Cardiac muscle cell (in vitro differentiated cells and primary cell): ENCODE measurements at regions not wholly inside any gene's neighbourhood (a gene's known extent, or its start where the extent isn't known, plus 50 kb on each side); places are given as distances from the start of the nearest gene placed in this dataset.

ENCODE experiments used
- DNase-seq, 2 donors: peaks; one replicate each; pipeline versions ENCODE4 v3.0.0 to v3.0.0-alpha.2; 2010 to 2017; ENCODE audit warnings: low read depth in 1 of 2, low spot score in 1 of 2
- H3K27ac ChIP-seq: fragments of 200-600 bp; sonication (generic); 2 replicates; pipeline ENCODE4 v1.5.1; 2016
- H3K27me3 ChIP-seq: fragments of 200-600 bp; sonication (generic); 2 replicates; pipeline ENCODE4 v1.6.0; 2016; ENCODE audit warnings: control low read depth
- H3K36me3 ChIP-seq: fragments of 200-600 bp; sonication (generic); 2 replicates; pipeline ENCODE4 v1.5.1; 2016; ENCODE audit warnings: control low read depth
- H3K4me1 ChIP-seq: fragments of 200-600 bp; sonication (generic); 2 replicates; pipeline ENCODE4 v1.8.1; 2017; ENCODE audit warnings: low read depth, mild to moderate bottlenecking, mixed run types
- H3K4me3 ChIP-seq: fragments of 200-600 bp; sonication (generic); 2 replicates; pipeline ENCODE4 v1.5.1; 2016; ENCODE audit warnings: mild to moderate bottlenecking
- H3K9me3 ChIP-seq: fragments of 200-600 bp; sonication (generic); 2 replicates; pipeline ENCODE4 v1.5.1; 2017; ENCODE audit warnings: low read depth, mild to moderate bottlenecking, control low read depth
- CTCF ChIP-seq: IDR thresholded peaks from 2 replicates; pipeline ENCODE4 v1.5.1; 2012; ENCODE audit warnings: low read depth, mild to moderate bottlenecking, low read length

GRCh38 chr11:25317216-25317615 lies 820.4 kb downstream of the LUZP2 start:
- H3K27ac ChIP-seq: no peak overlapping the region
- no peaks in the 10 kb centered on the region for H3K36me3 ChIP-seq
- H3K27me3 ChIP-seq: no peaks in the 10 kb centered on the region
- no peaks in the 10 kb centered on the region for H3K9me3 ChIP-seq
- no peaks in the 10 kb centered on the region for H3K4me1 ChIP-seq
- DNase-seq: no peak
- H3K4me3 ChIP-seq: no peak overlapping the region
- TF ChIP-seq CTCF: no peak

GRCh38 chr11:25319127-25319526 lies 822.3 kb downstream of the LUZP2 start:
- Histone ChIP-seq H3K4me1 (no peaks in the 10 kb centered on the region), H3K27ac (no peak overlapping the region), H3K27me3 (no peaks in the 10 kb centered on the region), H3K36me3 (no peaks in the 10 kb centered on the region), H3K9me3 (no peaks in the 10 kb centered on the region), H3K4me3 (no peak overlapping the region)
- DNase-seq: no peak
- no peak for TF ChIP-seq CTCF

GRCh38 chr11:25327656-25328055 lies 830.8 kb downstream of the LUZP2 start:
- no peak for TF ChIP-seq CTCF
- Histone ChIP-seq H3K9me3 (no peaks in the 10 kb centered on the region), H3K4me1 (no peaks in the 10 kb centered on the region), H3K27ac (no peak overlapping the region), H3K27me3 (no peaks in the 10 kb centered on the region), H3K36me3 (no peaks in the 10 kb centered on the region), H3K4me3 (no peak overlapping the region)
- no peak for DNase-seq

DNA sequence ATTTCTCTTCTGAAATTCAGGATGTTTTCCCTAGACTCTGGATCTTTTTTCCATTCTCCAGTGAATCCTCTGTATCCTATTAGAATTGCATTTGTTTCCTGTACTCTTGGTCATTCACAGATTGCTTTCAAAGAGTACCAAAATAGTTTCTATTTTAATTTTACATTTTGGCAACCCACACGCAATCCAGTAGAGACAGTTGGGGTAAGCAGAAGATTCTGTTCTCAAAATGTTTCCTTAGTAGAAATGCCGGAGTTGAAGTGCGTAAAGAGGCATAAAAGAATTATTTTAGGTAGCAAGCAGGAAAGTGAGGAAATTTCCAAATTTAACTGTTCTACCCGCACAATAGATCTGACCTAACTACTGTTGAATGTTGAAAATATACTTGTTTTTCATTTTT lies 842.4 kb downstream of the LUZP2 start:
- TF ChIP-seq CTCF: no peak
- Histone ChIP-seq H3K27me3 (no peaks in the 10 kb centered on the region), H3K9me3 (no peaks in the 10 kb centered on the region), H3K36me3 (no peaks in the 10 kb centered on the region), H3K4me1 (no peaks in the 10 kb centered on the region), H3K4me3 (no peak overlapping the region), H3K27ac (no peak overlapping the region)
- DNase-seq: no peak

- H3K9me3 ChIP-seq: no peaks in the 10 kb centered on the region
- H3K27ac ChIP-seq: no peak overlapping the region
- H3K27me3 ChIP-seq: no peaks in the 10 kb centered on the region
- no peak overlapping the region for H3K4me3 ChIP-seq
- no peaks in the 10 kb centered on the region for H3K4me1 ChIP-seq
- TF ChIP-seq CTCF: no peak
- no peak for DNase-seq
- no peaks in the 10 kb centered on the region for H3K36me3 ChIP-seq
Measured at GRCh38 chr11:25349537-25349936, 852.7 kb downstream of the LUZP2 start.
